K562 (cell line): ENCODE measurements at regions not wholly inside any gene's neighbourhood (a gene's known extent, or its start where the extent isn't known, plus 50 kb on each side); places are given as distances from the start of the nearest gene placed in this dataset.
A peak's percentile ranks its signal among the peaks of the same experiment; 100 is the strongest.

ENCODE experiments used
- CHD2 ChIP-seq: IDR thresholded peaks from 2 replicates; pipeline ENCODE4 v1.6.1; 2011; ENCODE audit warnings: low read depth, low read length
- E2F4 ChIP-seq: sonication (generic); formaldehyde crosslinking; IDR thresholded peaks from 2 replicates; pipeline ENCODE4 v1.8.0; 2022; ENCODE audit warnings: mild to moderate bottlenecking, low read depth, missing genetic modification reagents
- EHMT2 ChIP-seq: fragments of 450-650 bp; IDR thresholded peaks from 2 replicates; pipeline ENCODE4 v1.6.1; 2018; ENCODE audit warnings: antibody characterized with exemption
- FOXA3 ChIP-seq, 2 experiments: fragments of 450-650 bp in 1 of 2; sonication (generic) in 1 of 2; formaldehyde crosslinking; IDR thresholded peaks in 1 of 2; conservative IDR thresholded peaks in 1 of 2; 2 replicates each; pipeline versions ENCODE4 v1.4.0 to v1.8.0; 2020 to 2022; ENCODE audit warnings: mild to moderate bottlenecking in 2 of 2, missing genetic modification reagents in 1 of 2
- GABPB1 ChIP-seq: sonication (generic); formaldehyde crosslinking; IDR thresholded peaks from 2 replicates; pipeline ENCODE4 v1.8.0; 2022; ENCODE audit warnings: mild to moderate bottlenecking, missing genetic modification reagents
- GATA2 ChIP-seq: sonication (generic); formaldehyde crosslinking; IDR thresholded peaks from 2 replicates; pipeline ENCODE4 v1.4.0; 2020; ENCODE audit warnings: mild to moderate bottlenecking, missing genetic modification reagents
- HDAC8 ChIP-seq: fragments of 450-650 bp; IDR thresholded peaks from 2 replicates; pipeline ENCODE4 v1.6.1; 2016; ENCODE audit warnings: mild to moderate bottlenecking, missing genetic modification characterization, moderate library complexity, missing compliant biosample characterization
- HDGF ChIP-seq: fragments of 450-650 bp; IDR thresholded peaks from 2 replicates; pipeline ENCODE4 v1.6.1; 2016
- KDM1A ChIP-seq, 2 experiments: fragments of 450-650 bp; IDR thresholded peaks; 2 replicates each; pipeline ENCODE4 v1.6.1; 2016; ENCODE audit warnings: mild to moderate bottlenecking in 2 of 2
- MECOM ChIP-seq: fragments of 250-450 bp; sonication (Bioruptor Pico); IDR thresholded peaks from 2 replicates; pipeline ENCODE4 v1.8.0; 2022; ENCODE audit warnings: inconsistent platforms
- NEUROD1 ChIP-seq: fragments of 150-350 bp; IDR thresholded peaks from 2 replicates; pipeline ENCODE4 v1.6.1; 2014; ENCODE audit warnings: borderline replicate concordance, low read length, low read depth; ENCODE audit not compliant: partially characterized antibody
- PHTF2 ChIP-seq: fragments of 250-450 bp; sonication (Bioruptor Pico); IDR thresholded peaks from 2 replicates; pipeline ENCODE4 v1.5.0; 2021; ENCODE audit warnings: mild to moderate bottlenecking
- POLR2AphosphoS2 ChIP-seq: IDR thresholded peaks from 2 replicates; pipeline ENCODE4 v1.6.1; 2012; ENCODE audit warnings: low read length, improper control_type of control experiment
- TEAD1 ChIP-seq, 2 experiments: fragments of 450-650 bp in 1 of 2; sonication (generic) in 1 of 2; formaldehyde crosslinking; IDR thresholded peaks; 2 replicates each; pipeline versions ENCODE4 v1.4.0 to v1.8.0; 2020 to 2022; ENCODE audit warnings: mild to moderate bottlenecking in 2 of 2, missing genetic modification reagents in 1 of 2
- ZNF134 ChIP-seq: fragments of 250-450 bp; sonication (Bioruptor Pico); conservative IDR thresholded peaks from 2 replicates; pipeline ENCODE4 v1.4.0; 2020
- ZNF232 ChIP-seq: sonication (generic); formaldehyde crosslinking; IDR thresholded peaks from 2 replicates; pipeline ENCODE4 v1.8.0; 2022; ENCODE audit warnings: mild to moderate bottlenecking, missing genetic modification reagents
- ZNF253 ChIP-seq: fragments of 250-450 bp; sonication (Bioruptor Pico); conservative IDR thresholded peaks from 2 replicates; pipeline ENCODE4 v1.6.1; 2021; ENCODE audit warnings: mild to moderate bottlenecking
- ZNF354B ChIP-seq: fragments of 250-450 bp; sonication (Bioruptor Pico); IDR thresholded peaks from 2 replicates; pipeline ENCODE4 v1.4.0; 2020
- ZNF395 ChIP-seq: fragments of 200-800 bp; sonication (Bioruptor generic); IDR thresholded peaks from 2 replicates; pipeline ENCODE4 v1.6.1; 2017; ENCODE audit warnings: missing genetic modification characterization, missing compliant biosample characterization
- ZNF408 ChIP-seq: fragments of 250-450 bp; sonication (Bioruptor Pico); IDR thresholded peaks from 2 replicates; pipeline ENCODE4 v1.4.0; 2020; ENCODE audit warnings: low read depth, mild to moderate bottlenecking, moderate library complexity
- ZNF780A ChIP-seq: fragments of 250-450 bp; sonication (Bioruptor Pico); IDR thresholded peaks from 2 replicates; pipeline ENCODE4 v1.5.0; 2021; ENCODE audit warnings: mild to moderate bottlenecking
- TF ChIP-seq, protein P1 (sequence below): sonication (generic); formaldehyde crosslinking; IDR thresholded peaks from 2 replicates; pipeline ENCODE4 v1.8.1; 2023; ENCODE audit warnings: mild to moderate bottlenecking, missing genetic modification reagents
- TF ChIP-seq, protein P2 (sequence below): fragments of 450-650 bp; IDR thresholded peaks from 2 replicates; pipeline ENCODE4 v1.6.1; 2016

DNA sequence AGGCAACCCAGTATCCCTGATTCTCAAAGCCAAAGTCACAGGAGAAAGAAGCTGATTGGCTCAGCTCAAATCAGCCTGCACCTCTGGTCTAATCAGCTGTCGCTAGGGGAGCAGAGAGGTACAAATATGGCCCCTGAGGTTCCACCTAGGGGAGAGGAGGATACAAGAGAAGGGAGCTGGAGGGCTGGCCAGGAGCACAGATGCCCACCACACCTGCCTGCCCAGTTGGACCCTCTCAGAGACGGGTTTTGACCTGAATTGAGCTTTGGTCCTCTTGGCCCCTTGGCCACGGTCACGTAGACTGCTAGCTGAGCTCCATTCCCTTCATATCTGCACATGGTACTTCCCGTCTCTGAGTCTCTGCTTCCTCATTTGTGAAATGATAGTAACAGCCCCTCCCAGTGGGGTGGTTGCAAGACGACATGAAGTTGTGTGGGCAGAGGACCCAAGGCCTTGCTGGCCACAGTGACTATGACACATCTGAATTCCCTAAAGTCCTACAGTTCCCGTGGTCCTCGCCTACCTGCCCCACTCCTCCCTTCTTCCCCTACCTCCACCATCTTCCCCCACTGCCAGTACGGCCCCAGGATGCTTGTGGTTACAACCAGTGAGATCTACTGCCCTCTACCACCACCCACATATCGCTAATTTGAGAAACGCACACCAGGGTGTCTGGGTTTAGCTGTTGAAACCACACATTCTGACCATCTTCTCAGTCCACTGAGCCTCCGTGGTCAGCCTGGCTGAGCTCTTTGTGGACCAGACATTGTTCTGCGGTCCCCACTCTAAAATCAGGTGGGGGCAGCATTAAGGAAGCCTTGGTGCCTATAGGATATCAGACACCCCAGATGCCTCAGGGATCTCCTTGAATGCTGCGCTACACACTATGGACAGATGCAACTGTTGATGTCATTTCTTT, 60.3 kb upstream of the NEK6 start (continued):
- TF ChIP-seq ZNF395: no peak; the same call in 1 of the 2 replicates
- no peak for TF ChIP-seq ZNF408 (CRISPR knock-in tag)
- TF ChIP-seq MECOM (CRISPR knock-in tag): no peak
- TF ChIP-seq HDGF: no peak
- no peak for TF ChIP-seq KDM1A (IDR thresholded peaks at IDR 0.05)
- TF ChIP-seq E2F4 (CRISPR knock-in tag): no peak; the same call in 1 of the 2 replicates
- no peak for TF ChIP-seq ZNF134 (CRISPR knock-in tag)
- TF ChIP-seq GABPB1 (CRISPR knock-in tag): peak; percentile 54; the same call in 1 of the 2 replicates
- no peak for TF ChIP-seq HDAC8 (tag)
- TF ChIP-seq, protein P1, sequence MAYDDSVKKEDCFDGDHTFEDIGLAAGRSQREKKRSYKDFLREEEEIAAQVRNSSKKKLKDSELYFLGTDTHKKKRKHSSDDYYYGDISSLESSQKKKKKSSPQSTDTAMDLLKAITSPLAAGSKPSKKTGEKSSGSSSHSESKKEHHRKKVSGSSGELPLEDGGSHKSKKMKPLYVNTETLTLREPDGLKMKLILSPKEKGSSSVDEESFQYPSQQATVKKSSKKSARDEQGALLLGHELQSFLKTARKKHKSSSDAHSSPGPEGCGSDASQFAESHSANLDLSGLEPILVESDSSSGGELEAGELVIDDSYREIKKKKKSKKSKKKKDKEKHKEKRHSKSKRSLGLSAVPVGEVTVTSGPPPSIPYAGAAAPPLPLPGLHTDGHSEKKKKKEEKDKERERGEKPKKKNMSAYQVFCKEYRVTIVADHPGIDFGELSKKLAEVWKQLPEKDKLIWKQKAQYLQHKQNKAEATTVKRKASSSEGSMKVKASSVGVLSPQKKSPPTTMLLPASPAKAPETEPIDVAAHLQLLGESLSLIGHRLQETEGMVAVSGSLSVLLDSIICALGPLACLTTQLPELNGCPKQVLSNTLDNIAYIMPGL (CRISPR knock-in tag): no peak
- no peak for TF ChIP-seq GATA2 (CRISPR knock-in tag)
- no peak for TF ChIP-seq ZNF780A (CRISPR knock-in tag)
- TF ChIP-seq, protein P2, sequence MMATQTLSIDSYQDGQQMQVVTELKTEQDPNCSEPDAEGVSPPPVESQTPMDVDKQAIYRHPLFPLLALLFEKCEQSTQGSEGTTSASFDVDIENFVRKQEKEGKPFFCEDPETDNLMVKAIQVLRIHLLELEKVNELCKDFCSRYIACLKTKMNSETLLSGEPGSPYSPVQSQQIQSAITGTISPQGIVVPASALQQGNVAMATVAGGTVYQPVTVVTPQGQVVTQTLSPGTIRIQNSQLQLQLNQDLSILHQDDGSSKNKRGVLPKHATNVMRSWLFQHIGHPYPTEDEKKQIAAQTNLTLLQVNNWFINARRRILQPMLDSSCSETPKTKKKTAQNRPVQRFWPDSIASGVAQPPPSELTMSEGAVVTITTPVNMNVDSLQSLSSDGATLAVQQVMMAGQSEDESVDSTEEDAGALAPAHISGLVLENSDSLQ: 0 out of 2 replicates have a peak, but pooled peaks have one; percentile 20
- no peak for TF ChIP-seq NEUROD1
- 0 out of 2 replicates have a peak, but pooled peaks have one; percentile 32 for TF ChIP-seq EHMT2
- no peak for TF ChIP-seq ZNF354B (CRISPR knock-in tag)
- TF ChIP-seq POLR2AphosphoS2: no peak
- no peak for TF ChIP-seq CHD2
- no peak for TF ChIP-seq ZNF253 (CRISPR knock-in tag)
- no peak for TF ChIP-seq FOXA3 (CRISPR knock-in tag; conservative IDR thresholded peaks at IDR 0.05 in 1 of 2, IDR thresholded peaks at IDR 0.05 in 1 of 2)
- no peak for TF ChIP-seq PHTF2
- TF ChIP-seq TEAD1 (CRISPR knock-in tag; IDR thresholded peaks at IDR 0.05): no peak
- TF ChIP-seq ZNF232 (CRISPR knock-in tag): no peak
